SK-N-SH (cell line): ENCODE measurements at regions not wholly inside any gene's neighbourhood (a gene's known extent, or its start where the extent isn't known, plus 50 kb on each side); places are given as distances from the start of the nearest gene placed in this dataset.

Experiments
- CTCF ChIA-PET: fragments of 300-600, 350-600 bp; formaldehyde crosslinking; extraction: SDS; loops from one replicate; lab custom pipeline; 2021; lab: Yijun Ruan, JAX
- POLR2A ChIA-PET: fragments of 350-600 bp; sonication (Branson Sonifier 250); formaldehyde crosslinking; extraction: SDS; loops from one replicate; lab custom pipeline; 2020; ENCODE audit warnings: antibody characterized with exemption, inconsistent platforms; lab: Yijun Ruan, JAX
- DNase-seq: peaks from one replicate; pipeline ENCODE4 v3.0.0; 2012
- H2AFZ ChIP-seq: fragments of 200-600 bp; sonication (generic); 2 replicates; pipeline ENCODE4 v1.8.1; 2016; ENCODE audit warnings: antibody characterized with exemption, mild to moderate bottlenecking, low read depth
- H3F3A ChIP-seq: fragments of 200-600 bp; sonication (generic); replicated peaks from 2 replicates; pipeline ENCODE3; 2016; ENCODE audit warnings: antibody characterized with exemption, mild to moderate bottlenecking; ENCODE audit not compliant: insufficient read depth
- H3K27ac ChIP-seq, 2 experiments: fragments of 200-500 bp in 1 of 2; fragments of 200-600 bp in 1 of 2; sonication (Bioruptor generic) in 1 of 2; sonication (generic), shearing (Covaris generic) in 1 of 2; 2 replicates each; pipeline versions ENCODE4 v1.5.1 to v1.6.1; 2014 to 2016; ENCODE audit warnings: low read depth in 2 of 2, inconsistent platforms in 1 of 2, low read length in 1 of 2, mild to moderate bottlenecking in 1 of 2, mixed read lengths in 1 of 2
- H3K27me3 ChIP-seq: fragments of 200-600 bp; sonication (generic), shearing (Covaris generic); 2 replicates; pipeline ENCODE4 v1.6.1; 2016; ENCODE audit warnings: mixed run types; ENCODE audit not compliant: insufficient read depth
- H3K36me3 ChIP-seq, 2 experiments: fragments of 200-500 bp in 1 of 2; fragments of 200-600 bp in 1 of 2; sonication (Bioruptor generic) in 1 of 2; sonication (generic) in 1 of 2; replicated peaks in 1 of 2; 2 replicates each; pipeline versions ENCODE3 to v1.5.1; 2014 to 2016; ENCODE audit warnings: low read length in 1 of 2, mild to moderate bottlenecking in 1 of 2; ENCODE audit not compliant: insufficient read depth in 2 of 2, control insufficient read depth in 1 of 2
- H3K4me1 ChIP-seq, 2 experiments: fragments of 200-500 bp in 1 of 2; fragments of 200-600 bp in 1 of 2; sonication (Bioruptor generic) in 1 of 2; sonication (generic), shearing (Covaris generic) in 1 of 2; 2 replicates each; pipeline versions ENCODE4 v1.5.1 to v1.6.1; 2014 to 2016; ENCODE audit warnings: low read depth in 1 of 2, low read length in 1 of 2, mixed run types in 1 of 2; ENCODE audit not compliant: insufficient read depth in 2 of 2, control insufficient read depth in 1 of 2
- H3K4me2 ChIP-seq: fragments of 200-600 bp; sonication (generic), shearing (Covaris generic); 2 replicates; pipeline ENCODE4 v1.6.1; 2017; ENCODE audit warnings: mixed run types
- H3K4me3 ChIP-seq, 2 experiments: fragments of 200-500 bp in 1 of 2; fragments of 200-600 bp in 1 of 2; sonication (Bioruptor generic) in 1 of 2; sonication (generic), shearing (Covaris generic) in 1 of 2; 2 replicates each; pipeline versions ENCODE4 v1.5.1 to v1.8.1; 2014 to 2016; ENCODE audit warnings: low read depth in 2 of 2, inconsistent platforms in 1 of 2, low read length in 1 of 2, mild to moderate bottlenecking in 1 of 2, mixed read lengths in 1 of 2, moderate library complexity in 1 of 2
- H3K79me2 ChIP-seq: fragments of 200-600 bp; sonication (generic); 2 replicates; pipeline ENCODE4 v1.8.1; 2017; ENCODE audit warnings: mild to moderate bottlenecking; ENCODE audit not compliant: insufficient read depth
- H3K9ac ChIP-seq: fragments of 200-600 bp; sonication (generic); 2 replicates; pipeline ENCODE4 v1.6.1; 2017; ENCODE audit warnings: mixed run types
- H3K9me2 ChIP-seq: fragments of 200-600 bp; sonication (generic); 2 replicates; pipeline ENCODE4 v1.6.1; 2017; ENCODE audit warnings: mixed run types
- H3K9me3 ChIP-seq: fragments of 200-600 bp; sonication (generic); 2 replicates; pipeline ENCODE4 v1.6.1; 2017; ENCODE audit warnings: mixed run types, mild to moderate bottlenecking, moderate library complexity
- H4K20me1 ChIP-seq: fragments of 200-600 bp; sonication (generic); 2 replicates; pipeline ENCODE4 v1.6.1; 2017; ENCODE audit warnings: mild to moderate bottlenecking, mixed run types; ENCODE audit not compliant: insufficient read depth
- CHD2 ChIP-seq: fragments of 150-350 bp; IDR thresholded peaks from 2 replicates; pipeline ENCODE4 v1.6.1; 2018; ENCODE audit warnings: low read length; ENCODE audit not compliant: partially characterized antibody
- CTCF ChIP-seq: fragments of 200-600 bp; sonication (generic); IDR thresholded peaks from 2 replicates; pipeline ENCODE4 v1.6.1; 2017; ENCODE audit warnings: antibody characterized with exemption, mild to moderate bottlenecking, moderate library complexity
- EZH2phosphoT487 ChIP-seq: fragments of 200-600 bp; sonication (generic); IDR thresholded peaks from 2 replicates; pipeline ENCODE4 v1.6.1; 2017; ENCODE audit warnings: low read depth, mixed run types, mild to moderate bottlenecking, antibody characterized with exemption, moderate library complexity, borderline replicate concordance
- FOSL2 ChIP-seq: IDR thresholded peaks from 2 replicates; pipeline ENCODE4 v1.4.0; 2012; ENCODE audit warnings: low read depth, mild to moderate bottlenecking, moderate library complexity, borderline replicate concordance
- GABPA ChIP-seq: IDR thresholded peaks from 2 replicates; pipeline ENCODE4 v1.4.0; 2012; ENCODE audit warnings: low read depth, mild to moderate bottlenecking
- IRF3 ChIP-seq: fragments of 150-350 bp; IDR thresholded peaks from 2 replicates; pipeline ENCODE4 v1.6.1; 2016; ENCODE audit warnings: mild to moderate bottlenecking, low read depth, low read length
- JUND ChIP-seq: IDR thresholded peaks from 2 replicates; pipeline ENCODE4 v1.4.0; 2012
- MAX ChIP-seq: IDR thresholded peaks from 2 replicates; pipeline ENCODE4 v1.4.0; 2012; ENCODE audit warnings: low read depth
- MEF2A ChIP-seq: IDR thresholded peaks from 2 replicates; pipeline ENCODE4 v1.4.0; 2012; ENCODE audit warnings: low read depth, borderline replicate concordance
- MXI1 ChIP-seq: IDR thresholded peaks from 2 replicates; pipeline ENCODE4 v1.6.1; 2012; ENCODE audit warnings: mild to moderate bottlenecking, low read depth, low read length, improper control_type of control experiment
- RCOR1 ChIP-seq: fragments of 150-350 bp; IDR thresholded peaks from 2 replicates; pipeline ENCODE4 v1.6.1; 2017; ENCODE audit warnings: antibody characterized with exemption, low read length
- SIN3A ChIP-seq: IDR thresholded peaks from 2 replicates; pipeline ENCODE4 v1.6.1; 2012; ENCODE audit warnings: low read depth, mild to moderate bottlenecking, low read length, moderate library complexity, borderline replicate concordance
- SMC3 ChIP-seq: IDR thresholded peaks from 2 replicates; pipeline ENCODE4 v1.6.1; 2012; ENCODE audit warnings: low read depth, low read length, improper control_type of control experiment
- TAF1 ChIP-seq: IDR thresholded peaks from 2 replicates; pipeline ENCODE4 v1.6.1; 2012; ENCODE audit warnings: low read depth, mild to moderate bottlenecking, low read length, moderate library complexity, borderline replicate concordance
- TCF12 ChIP-seq: IDR thresholded peaks from 2 replicates; pipeline ENCODE4 v1.4.0; 2012
- TEAD4 ChIP-seq: IDR thresholded peaks from 2 replicates; pipeline ENCODE4 v1.4.0; 2012; ENCODE audit warnings: mild to moderate bottlenecking, borderline replicate concordance; ENCODE audit not compliant: insufficient read depth
- YY1 ChIP-seq: IDR thresholded peaks from 2 replicates; pipeline ENCODE4 v1.4.0; 2012; ENCODE audit warnings: low read depth, mild to moderate bottlenecking
- WGBS: methylation state at CpG from one replicate; pipeline ENCODE4 v1.1.6; 2017; ENCODE audit warnings: low lambda C conversion rate; 5-methylcytosine and 5-hydroxymethylcytosine counted together
- TF ChIP-seq, protein P1 (sequence below): fragments of 150-350 bp; IDR thresholded peaks from 2 replicates; pipeline ENCODE4 v1.6.1; 2017; ENCODE audit warnings: antibody characterized with exemption, low read length, low read depth, borderline replicate concordance
- TF ChIP-seq, protein P2 (sequence below): IDR thresholded peaks from 2 replicates; pipeline ENCODE4 v1.6.1; 2012; ENCODE audit warnings: mild to moderate bottlenecking, low read depth, low read length, moderate library complexity

GRCh38 chr4:162510937-162511336, 347.1 kb upstream of the FSTL5 start:
- H3F3A ChIP-seq, result no peaks in the 10 kb centered on the region
- DNase-seq, result no peak
- no peak overlapping the region for H3K9ac ChIP-seq
- H3K4me1 ChIP-seq, result no peaks in the 10 kb centered on the region
- no peak for TF ChIP-seq EZH2phosphoT487
- TF ChIP-seq, protein P1, sequence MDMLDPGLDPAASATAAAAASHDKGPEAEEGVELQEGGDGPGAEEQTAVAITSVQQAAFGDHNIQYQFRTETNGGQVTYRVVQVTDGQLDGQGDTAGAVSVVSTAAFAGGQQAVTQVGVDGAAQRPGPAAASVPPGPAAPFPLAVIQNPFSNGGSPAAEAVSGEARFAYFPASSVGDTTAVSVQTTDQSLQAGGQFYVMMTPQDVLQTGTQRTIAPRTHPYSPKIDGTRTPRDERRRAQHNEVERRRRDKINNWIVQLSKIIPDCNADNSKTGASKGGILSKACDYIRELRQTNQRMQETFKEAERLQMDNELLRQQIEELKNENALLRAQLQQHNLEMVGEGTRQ, result no peak
- no peak for TF ChIP-seq MAX
- no peak for TF ChIP-seq TEAD4
- no peak for TF ChIP-seq CHD2
- no peak for TF ChIP-seq YY1
- TF ChIP-seq MEF2A, result no peak
- TF ChIP-seq IRF3, result no peak
- no peak for TF ChIP-seq FOSL2
- TF ChIP-seq MXI1, result no peak
- H3K4me3 ChIP-seq, result no peak overlapping the region
- POLR2A ChIA-PET, result no interaction called here
- CTCF ChIA-PET, result interaction anchor here (0.9 kb wide), 1 partner anchor 13 kb away, joined by 5 read pairs; no protein-coding TSS in a partner anchor
- H3K79me2 ChIP-seq, result no peaks in the 10 kb centered on the region
- no peak overlapping the region for H3K4me2 ChIP-seq
- no peaks in the 10 kb centered on the region for H3K36me3 ChIP-seq
- H3K9me3 ChIP-seq, result no peaks in the 10 kb centered on the region
- no peaks in the 10 kb centered on the region for H3K27me3 ChIP-seq
- whole genome bisulfite sequencing, result 34% methylated on average over 3 of the region's 3 CpGs
- no peaks in the 10 kb centered on the region for H3K9me2 ChIP-seq
- H2AFZ ChIP-seq, result no peak overlapping the region
- no peaks in the 10 kb centered on the region for H4K20me1 ChIP-seq
- H3K27ac ChIP-seq, result no peak overlapping the region

DNA sequence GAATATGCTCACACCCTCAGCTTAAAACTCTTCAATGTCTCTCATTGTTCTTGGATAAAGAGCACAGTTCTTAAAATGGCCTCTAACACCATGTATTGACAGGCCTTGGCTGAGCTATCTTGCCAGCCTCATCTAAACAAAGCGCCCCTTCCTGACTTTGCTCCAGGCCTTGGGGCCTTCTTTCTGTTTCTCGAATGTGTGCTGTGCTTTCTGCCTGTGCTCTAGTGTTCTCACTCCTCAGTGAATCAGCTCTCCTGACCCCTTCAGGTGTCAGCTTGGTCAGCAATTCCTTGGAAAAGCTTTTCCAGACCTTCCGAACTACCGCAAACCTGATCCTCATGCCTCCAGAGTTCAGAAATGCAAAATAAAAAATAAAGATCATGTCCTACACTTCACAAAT, 346.3 kb upstream of the FSTL5 start:
- ChIA-PET POLR2A (no interaction called here), CTCF (interaction anchor here (0.9 kb wide), 1 partner anchor 13 kb away, joined by 5 read pairs; no protein-coding TSS in a partner anchor)
- H3K4me3 ChIP-seq, result no peak overlapping the region
- no peak for DNase-seq
- H3K4me1 ChIP-seq, result no peaks in the 10 kb centered on the region
- no peaks in the 10 kb centered on the region for H3F3A ChIP-seq
- no peak overlapping the region for H3K27ac ChIP-seq
- H3K79me2 ChIP-seq, result no peaks in the 10 kb centered on the region
- no peak overlapping the region for H2AFZ ChIP-seq
- TF ChIP-seq TEAD4 (no peak), SMC3 (no peak), IRF3 (no peak), EZH2phosphoT487 (no peak), GABPA (no peak), FOSL2 (no peak), TCF12 (no peak), RCOR1 (no peak), TAF1 (no peak), SIN3A (no peak), JUND (no peak), CTCF (no peak)
- TF ChIP-seq, protein P2, sequence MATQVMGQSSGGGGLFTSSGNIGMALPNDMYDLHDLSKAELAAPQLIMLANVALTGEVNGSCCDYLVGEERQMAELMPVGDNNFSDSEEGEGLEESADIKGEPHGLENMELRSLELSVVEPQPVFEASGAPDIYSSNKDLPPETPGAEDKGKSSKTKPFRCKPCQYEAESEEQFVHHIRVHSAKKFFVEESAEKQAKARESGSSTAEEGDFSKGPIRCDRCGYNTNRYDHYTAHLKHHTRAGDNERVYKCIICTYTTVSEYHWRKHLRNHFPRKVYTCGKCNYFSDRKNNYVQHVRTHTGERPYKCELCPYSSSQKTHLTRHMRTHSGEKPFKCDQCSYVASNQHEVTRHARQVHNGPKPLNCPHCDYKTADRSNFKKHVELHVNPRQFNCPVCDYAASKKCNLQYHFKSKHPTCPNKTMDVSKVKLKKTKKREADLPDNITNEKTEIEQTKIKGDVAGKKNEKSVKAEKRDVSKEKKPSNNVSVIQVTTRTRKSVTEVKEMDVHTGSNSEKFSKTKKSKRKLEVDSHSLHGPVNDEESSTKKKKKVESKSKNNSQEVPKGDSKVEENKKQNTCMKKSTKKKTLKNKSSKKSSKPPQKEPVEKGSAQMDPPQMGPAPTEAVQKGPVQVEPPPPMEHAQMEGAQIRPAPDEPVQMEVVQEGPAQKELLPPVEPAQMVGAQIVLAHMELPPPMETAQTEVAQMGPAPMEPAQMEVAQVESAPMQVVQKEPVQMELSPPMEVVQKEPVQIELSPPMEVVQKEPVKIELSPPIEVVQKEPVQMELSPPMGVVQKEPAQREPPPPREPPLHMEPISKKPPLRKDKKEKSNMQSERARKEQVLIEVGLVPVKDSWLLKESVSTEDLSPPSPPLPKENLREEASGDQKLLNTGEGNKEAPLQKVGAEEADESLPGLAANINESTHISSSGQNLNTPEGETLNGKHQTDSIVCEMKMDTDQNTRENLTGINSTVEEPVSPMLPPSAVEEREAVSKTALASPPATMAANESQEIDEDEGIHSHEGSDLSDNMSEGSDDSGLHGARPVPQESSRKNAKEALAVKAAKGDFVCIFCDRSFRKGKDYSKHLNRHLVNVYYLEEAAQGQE, result no peak
- H3K9me3 ChIP-seq, result no peaks in the 10 kb centered on the region
- 60% methylated on average over 4 of the region's 4 CpGs for WGBS
- no peaks in the 10 kb centered on the region for H3K27me3 ChIP-seq
- H4K20me1 ChIP-seq, result no peaks in the 10 kb centered on the region
- H3K9me2 ChIP-seq, result no peaks in the 10 kb centered on the region
- no peaks in the 10 kb centered on the region for H3K36me3 ChIP-seq
- H3K9ac ChIP-seq, result no peak overlapping the region
- no peak overlapping the region for H3K4me2 ChIP-seq
